Adrenal gland (tissue), 9 donors: ENCODE measurements at regions not wholly inside any gene's neighbourhood (a gene's known extent, or its start where the extent isn't known, plus 50 kb on each side); places are given as distances from the start of the nearest gene placed in this dataset.

Source experiments
- DNase-seq, 7 donors: peaks; one replicate each; pipeline ENCODE4 v3.0.0-alpha.2; 2019 to 2020
- H3K27ac ChIP-seq, 5 donors: fragments of 200-600 bp; sonication (generic) in 4 of 5; 1 replicate in 3 of 5; 2 replicates in 2 of 5; pipeline versions ENCODE4 v1.5.1 to v1.8.0; 2016 to 2020; ENCODE audit warnings: mild to moderate bottlenecking in 1 of 5
- H3K27me3 ChIP-seq: fragments of 200-600 bp; 2 replicates; pipeline ENCODE4 v1.8.0; 2021
- H3K36me3 ChIP-seq, 2 donors: fragments of 200-600 bp; replicated peaks in 1 of 2; 1 replicate in 1 of 2; 2 replicates in 1 of 2; pipeline versions ENCODE4 v1.5.1 to v1.8.0; 2018 to 2022
- H3K4me1 ChIP-seq, 2 donors: fragments of 200-600 bp; replicated peaks in 1 of 2; 1 replicate in 1 of 2; 2 replicates in 1 of 2; pipeline versions ENCODE4 v1.5.1 to v1.8.0; 2018 to 2021
- H3K4me3 ChIP-seq, 4 donors: fragments of 200-600 bp; sonication (generic) in 3 of 4; one replicate each; pipeline ENCODE4 v1.5.1; 2016 to 2018
- H3K9me3 ChIP-seq, 3 donors: fragments of 200-600 bp; sonication (generic) in 1 of 3; replicated peaks in 1 of 3; 1 replicate in 2 of 3; 2 replicates in 1 of 3; pipeline versions ENCODE4 v1.5.1 to v1.8.0; 2016 to 2021
- CTCF ChIP-seq, 6 experiments: fragments of 450-650 bp in 4 of 6; fragments of 200-600 bp in 2 of 6; sonication (generic) in 1 of 6; IDR thresholded peaks; 1 replicate in 5 of 6; 2 replicates in 1 of 6; pipeline versions ENCODE4 v1.5.1 to v1.8.0; 2016 to 2021; ENCODE audit warnings: antibody characterized with exemption in 6 of 6, mild to moderate bottlenecking in 2 of 6, moderate library complexity in 1 of 6
- POLR2A ChIP-seq, 2 donors: fragments of 450-650 bp; IDR thresholded peaks; one replicate each; pipeline ENCODE4 v1.6.1; 2017; ENCODE audit warnings: antibody characterized with exemption in 2 of 2, mild to moderate bottlenecking in 2 of 2, moderate library complexity in 1 of 2
- WGBS, 4 donors: extraction: QIAGEN DNeasy Blood & Tissue Kit in 2 of 4; methylation state at CpG; one replicate each; pipeline versions ENCODE4 v1.1.5 to v1.1.7; 2013 to 2017; 5-methylcytosine and 5-hydroxymethylcytosine counted together
- intact Hi-C, 2 donors: fragments of 100-400 bp; cut with DNase I; formaldehyde crosslinking; loops; one replicate each; pipeline versions ENCODE4 v1.14.1 to v1.15.0; 2022 to 2023
- donor health status: healthy with polysubstance abuse.
- donor health status: Bipolar disorder and iron deficiency.
- donor health status: DM: yes; HTN: yes; CAD: no.
- donor health status: DM: no; HTN: no; CAD: no.
- donor health status: DM: no; HTN: no; CAD: no.

- Histone ChIP-seq H3K27ac (no peak overlapping the region), H3K4me3 (no peak overlapping the region), H3K36me3 (no peaks in the 10 kb centered on the region), H3K4me1 (no peaks in the 10 kb centered on the region), H3K27me3 (no peaks in the 10 kb centered on the region), H3K9me3 (no peaks in the 10 kb centered on the region)
- no peak for TF ChIP-seq POLR2A (IDR thresholded peaks at IDR 0.05)
- TF ChIP-seq CTCF (IDR thresholded peaks at IDR 0.05): no peak
- intact Hi-C loops: no loop called here
- no peak for DNase-seq
- WGBS, 4 donors: 59 to 75% (median 72%) methylated on average over 2 of the region's 2 CpGs
Measured at GRCh38 chr10:130719448-130719752, 583.2 kb downstream of the GLRX3 start.

- 79 to 95% (median 88%) methylated on average over 5 of the region's 5 CpGs for WGBS, 4 donors
- DNase-seq: no peak
- TF ChIP-seq POLR2A (IDR thresholded peaks at IDR 0.05) (no peak), CTCF (IDR thresholded peaks at IDR 0.05) (no peak)
- Histone ChIP-seq H3K4me1 (no peaks in the 10 kb centered on the region), H3K27ac (no peak overlapping the region), H3K27me3 (no peaks in the 10 kb centered on the region), H3K4me3 (no peak overlapping the region), H3K36me3 (no peaks in the 10 kb centered on the region), H3K9me3 (no peaks in the 10 kb centered on the region)
- intact Hi-C loops: no loop called here
Measured at GRCh38 chr10:130720235-130720634, 584.0 kb downstream of the GLRX3 start.

GRCh38 chr10:130721971-130722370 is 585.8 kb downstream of the GLRX3 start:
- no peak for DNase-seq
- WGBS, 4 donors: 73 to 81% (median 76%) methylated on average over 13 to 14 of the region's 14 CpGs
- no peak overlapping the region for H3K27ac ChIP-seq
- intact Hi-C loops: no loop called here
- no peaks in the 10 kb centered on the region for H3K27me3 ChIP-seq
- H3K4me3 ChIP-seq: no peak overlapping the region
- no peaks in the 10 kb centered on the region for H3K4me1 ChIP-seq
- TF ChIP-seq CTCF (IDR thresholded peaks at IDR 0.05) (no peak), POLR2A (IDR thresholded peaks at IDR 0.05) (no peak)
- H3K9me3 ChIP-seq: no peaks in the 10 kb centered on the region
- H3K36me3 ChIP-seq: no peaks in the 10 kb centered on the region

- 80 to 88% (median 86%) methylated on average over 2 to 3 of the region's 3 CpGs; no CpG with 5 or more reads in 1 of the 4 donors for WGBS, 4 donors
- TF ChIP-seq CTCF (IDR thresholded peaks at IDR 0.05) (no peak), POLR2A (IDR thresholded peaks at IDR 0.05) (no peak)
- no peak for DNase-seq
- Histone ChIP-seq H3K36me3 (no peaks in the 10 kb centered on the region), H3K27ac (no peak overlapping the region), H3K27me3 (no peaks in the 10 kb centered on the region), H3K4me3 (no peak overlapping the region), H3K9me3 (no peaks in the 10 kb centered on the region), H3K4me1 (no peaks in the 10 kb centered on the region)
- intact Hi-C loops: no loop called here
Measured at GRCh38 chr10:130723704-130724103, 587.5 kb downstream of the GLRX3 start.
